Thyroid gland (tissue), 4 donors: ENCODE measurements at regions not wholly inside any gene's neighbourhood (a gene's known extent, or its start where the extent isn't known, plus 50 kb on each side); places are given as distances from the start of the nearest gene placed in this dataset.

Experiments
- POLR2A ChIP-seq, 2 donors: fragments of 450-650 bp; IDR thresholded peaks; one replicate each; pipeline ENCODE4 v1.6.1; 2017; ENCODE audit warnings: antibody characterized with exemption in 2 of 2, mild to moderate bottlenecking in 2 of 2, moderate library complexity in 1 of 2
- TF ChIP-seq, protein P1 (sequence below), 6 experiments: fragments of 200-600 bp in 3 of 6; fragments of 450-650 bp in 3 of 6; sonication (generic) in 3 of 6; IDR thresholded peaks; one replicate each; pipeline ENCODE4 v1.5.1; 2016 to 2019; ENCODE audit warnings: antibody characterized with exemption in 6 of 6, mild to moderate bottlenecking in 2 of 6, inconsistent platforms in 1 of 6, moderate library complexity in 1 of 6

DNA sequence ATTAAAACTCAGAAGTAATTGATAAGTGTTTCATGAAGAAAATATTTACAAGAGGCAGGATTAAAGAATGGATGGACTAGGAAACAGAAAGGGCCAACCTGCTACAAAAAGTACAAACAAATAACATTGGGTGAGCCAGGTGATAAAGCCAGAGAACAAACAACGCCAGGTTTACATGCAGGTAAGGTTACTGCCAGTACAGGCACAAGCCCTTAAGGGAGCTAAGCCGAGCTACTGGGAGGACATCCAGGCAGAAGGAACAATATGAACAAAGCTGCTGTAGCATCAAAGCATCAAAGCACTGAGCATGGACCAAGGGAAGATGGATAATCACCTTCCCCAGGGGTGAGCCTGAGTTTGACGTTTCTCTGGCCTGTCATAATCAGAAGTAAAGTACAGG lies 380.7 kb downstream of the SEC16B start:
- TF ChIP-seq, protein P1, sequence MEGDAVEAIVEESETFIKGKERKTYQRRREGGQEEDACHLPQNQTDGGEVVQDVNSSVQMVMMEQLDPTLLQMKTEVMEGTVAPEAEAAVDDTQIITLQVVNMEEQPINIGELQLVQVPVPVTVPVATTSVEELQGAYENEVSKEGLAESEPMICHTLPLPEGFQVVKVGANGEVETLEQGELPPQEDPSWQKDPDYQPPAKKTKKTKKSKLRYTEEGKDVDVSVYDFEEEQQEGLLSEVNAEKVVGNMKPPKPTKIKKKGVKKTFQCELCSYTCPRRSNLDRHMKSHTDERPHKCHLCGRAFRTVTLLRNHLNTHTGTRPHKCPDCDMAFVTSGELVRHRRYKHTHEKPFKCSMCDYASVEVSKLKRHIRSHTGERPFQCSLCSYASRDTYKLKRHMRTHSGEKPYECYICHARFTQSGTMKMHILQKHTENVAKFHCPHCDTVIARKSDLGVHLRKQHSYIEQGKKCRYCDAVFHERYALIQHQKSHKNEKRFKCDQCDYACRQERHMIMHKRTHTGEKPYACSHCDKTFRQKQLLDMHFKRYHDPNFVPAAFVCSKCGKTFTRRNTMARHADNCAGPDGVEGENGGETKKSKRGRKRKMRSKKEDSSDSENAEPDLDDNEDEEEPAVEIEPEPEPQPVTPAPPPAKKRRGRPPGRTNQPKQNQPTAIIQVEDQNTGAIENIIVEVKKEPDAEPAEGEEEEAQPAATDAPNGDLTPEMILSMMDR (IDR thresholded peaks at IDR 0.05), result no peak
- no peak for TF ChIP-seq POLR2A (IDR thresholded peaks at IDR 0.05)
